SK-N-SH (cell line): ENCODE measurements at regions not wholly inside any gene's neighbourhood (a gene's known extent, or its start where the extent isn't known, plus 50 kb on each side); places are given as distances from the start of the nearest gene placed in this dataset.

ENCODE experiments used
- CTCF ChIA-PET: fragments of 300-600, 350-600 bp; formaldehyde crosslinking; extraction: SDS; loops from one replicate; lab custom pipeline; 2021; lab: Yijun Ruan, JAX
- POLR2A ChIA-PET: fragments of 350-600 bp; sonication (Branson Sonifier 250); formaldehyde crosslinking; extraction: SDS; loops from one replicate; lab custom pipeline; 2020; ENCODE audit warnings: antibody characterized with exemption, inconsistent platforms; lab: Yijun Ruan, JAX
- DNase-seq: peaks from one replicate; pipeline ENCODE4 v3.0.0; 2012
- H2AFZ ChIP-seq: fragments of 200-600 bp; sonication (generic); 2 replicates; pipeline ENCODE4 v1.8.1; 2016; ENCODE audit warnings: antibody characterized with exemption, mild to moderate bottlenecking, low read depth
- H3F3A ChIP-seq: fragments of 200-600 bp; sonication (generic); replicated peaks from 2 replicates; pipeline ENCODE3; 2016; ENCODE audit warnings: antibody characterized with exemption, mild to moderate bottlenecking; ENCODE audit not compliant: insufficient read depth
- H3K27ac ChIP-seq, 2 experiments: fragments of 200-500 bp in 1 of 2; fragments of 200-600 bp in 1 of 2; sonication (Bioruptor generic) in 1 of 2; sonication (generic), shearing (Covaris generic) in 1 of 2; 2 replicates each; pipeline versions ENCODE4 v1.5.1 to v1.6.1; 2014 to 2016; ENCODE audit warnings: low read depth in 2 of 2, inconsistent platforms in 1 of 2, low read length in 1 of 2, mild to moderate bottlenecking in 1 of 2, mixed read lengths in 1 of 2
- H3K27me3 ChIP-seq: fragments of 200-600 bp; sonication (generic), shearing (Covaris generic); 2 replicates; pipeline ENCODE4 v1.6.1; 2016; ENCODE audit warnings: mixed run types; ENCODE audit not compliant: insufficient read depth
- H3K36me3 ChIP-seq, 2 experiments: fragments of 200-500 bp in 1 of 2; fragments of 200-600 bp in 1 of 2; sonication (Bioruptor generic) in 1 of 2; sonication (generic) in 1 of 2; replicated peaks in 1 of 2; 2 replicates each; pipeline versions ENCODE3 to v1.5.1; 2014 to 2016; ENCODE audit warnings: low read length in 1 of 2, mild to moderate bottlenecking in 1 of 2; ENCODE audit not compliant: insufficient read depth in 2 of 2, control insufficient read depth in 1 of 2
- H3K4me1 ChIP-seq, 2 experiments: fragments of 200-500 bp in 1 of 2; fragments of 200-600 bp in 1 of 2; sonication (Bioruptor generic) in 1 of 2; sonication (generic), shearing (Covaris generic) in 1 of 2; 2 replicates each; pipeline versions ENCODE4 v1.5.1 to v1.6.1; 2014 to 2016; ENCODE audit warnings: low read depth in 1 of 2, low read length in 1 of 2, mixed run types in 1 of 2; ENCODE audit not compliant: insufficient read depth in 2 of 2, control insufficient read depth in 1 of 2
- H3K4me2 ChIP-seq: fragments of 200-600 bp; sonication (generic), shearing (Covaris generic); 2 replicates; pipeline ENCODE4 v1.6.1; 2017; ENCODE audit warnings: mixed run types
- H3K4me3 ChIP-seq, 2 experiments: fragments of 200-500 bp in 1 of 2; fragments of 200-600 bp in 1 of 2; sonication (Bioruptor generic) in 1 of 2; sonication (generic), shearing (Covaris generic) in 1 of 2; 2 replicates each; pipeline versions ENCODE4 v1.5.1 to v1.8.1; 2014 to 2016; ENCODE audit warnings: low read depth in 2 of 2, inconsistent platforms in 1 of 2, low read length in 1 of 2, mild to moderate bottlenecking in 1 of 2, mixed read lengths in 1 of 2, moderate library complexity in 1 of 2
- H3K79me2 ChIP-seq: fragments of 200-600 bp; sonication (generic); 2 replicates; pipeline ENCODE4 v1.8.1; 2017; ENCODE audit warnings: mild to moderate bottlenecking; ENCODE audit not compliant: insufficient read depth
- H3K9ac ChIP-seq: fragments of 200-600 bp; sonication (generic); 2 replicates; pipeline ENCODE4 v1.6.1; 2017; ENCODE audit warnings: mixed run types
- H3K9me2 ChIP-seq: fragments of 200-600 bp; sonication (generic); 2 replicates; pipeline ENCODE4 v1.6.1; 2017; ENCODE audit warnings: mixed run types
- H3K9me3 ChIP-seq: fragments of 200-600 bp; sonication (generic); 2 replicates; pipeline ENCODE4 v1.6.1; 2017; ENCODE audit warnings: mixed run types, mild to moderate bottlenecking, moderate library complexity
- H4K20me1 ChIP-seq: fragments of 200-600 bp; sonication (generic); 2 replicates; pipeline ENCODE4 v1.6.1; 2017; ENCODE audit warnings: mild to moderate bottlenecking, mixed run types; ENCODE audit not compliant: insufficient read depth
- CTCF ChIP-seq: fragments of 200-600 bp; sonication (generic); IDR thresholded peaks from 2 replicates; pipeline ENCODE4 v1.6.1; 2017; ENCODE audit warnings: antibody characterized with exemption, mild to moderate bottlenecking, moderate library complexity
- FOXJ3 ChIP-seq: sonication (generic); formaldehyde crosslinking; IDR thresholded peaks from 2 replicates; pipeline ENCODE4 v1.5.1; 2020; ENCODE audit warnings: mild to moderate bottlenecking, missing genetic modification reagents
- GATA2 ChIP-seq: sonication (generic); formaldehyde crosslinking; IDR thresholded peaks from 2 replicates; pipeline ENCODE4 v1.5.0; 2020; ENCODE audit warnings: mild to moderate bottlenecking, missing genetic modification reagents
- JUND ChIP-seq: IDR thresholded peaks from 2 replicates; pipeline ENCODE4 v1.4.0; 2012
- MAX ChIP-seq: IDR thresholded peaks from 2 replicates; pipeline ENCODE4 v1.4.0; 2012; ENCODE audit warnings: low read depth
- MEF2A ChIP-seq: IDR thresholded peaks from 2 replicates; pipeline ENCODE4 v1.4.0; 2012; ENCODE audit warnings: low read depth, borderline replicate concordance
- PBX3 ChIP-seq: IDR thresholded peaks from 2 replicates; pipeline ENCODE4; 2012
- POLR2AphosphoS5 ChIP-seq: IDR thresholded peaks from 2 replicates; pipeline ENCODE4 v1.6.1; 2012; ENCODE audit warnings: low read depth, low read length
- RCOR1 ChIP-seq: fragments of 150-350 bp; IDR thresholded peaks from 2 replicates; pipeline ENCODE4 v1.6.1; 2017; ENCODE audit warnings: antibody characterized with exemption, low read length
- TAF1 ChIP-seq: IDR thresholded peaks from 2 replicates; pipeline ENCODE4 v1.6.1; 2012; ENCODE audit warnings: low read depth, mild to moderate bottlenecking, low read length, moderate library complexity, borderline replicate concordance
- TCF12 ChIP-seq: IDR thresholded peaks from 2 replicates; pipeline ENCODE4 v1.4.0; 2012
- YY1 ChIP-seq: IDR thresholded peaks from 2 replicates; pipeline ENCODE4 v1.4.0; 2012; ENCODE audit warnings: low read depth, mild to moderate bottlenecking
- ZBTB33 ChIP-seq: IDR thresholded peaks from 2 replicates; pipeline ENCODE4 v1.4.0; 2012; ENCODE audit warnings: low read depth, borderline replicate concordance

- Histone ChIP-seq H3K4me2 (no peak overlapping the region), H3F3A (no peaks in the 10 kb centered on the region), H3K4me3 (no peak overlapping the region), H3K27ac (no peak overlapping the region), H3K9ac (no peak overlapping the region), H3K79me2 (no peaks in the 10 kb centered on the region), H3K27me3 (no peaks in the 10 kb centered on the region), H3K9me3 (peaks cover 24% of the 10 kb centered on the region), H3K9me2 (no peaks in the 10 kb centered on the region), H3K4me1 (no peaks in the 10 kb centered on the region), H2AFZ (no peak overlapping the region), H3K36me3 (peaks cover 0 to 5% of the 10 kb centered on the region in 2 experiments), H4K20me1 (no peaks in the 10 kb centered on the region)
- CTCF ChIA-PET, result interaction anchor here (1.3 kb wide), 2 partner anchors 37 to 84 kb away, joined by 3 read pairs; no protein-coding TSS in a partner anchor
- POLR2A ChIA-PET, result no interaction called here
- TF ChIP-seq TAF1 (no peak), YY1 (no peak)
- DNase-seq, result no peak
Observed at GRCh38 chr4:177131736-177132135, 177.9 kb upstream of the NEIL3 start.

GRCh38 chr4:177147668-177148067, 162.0 kb upstream of the NEIL3 start:
- no peak overlapping the region for H3K4me3 ChIP-seq
- no peaks in the 10 kb centered on the region for H3K79me2 ChIP-seq
- DNase-seq, result no peak
- POLR2A ChIA-PET, result no interaction called here
- no peaks in the 10 kb centered on the region for H3K27me3 ChIP-seq
- no peaks in the 10 kb centered on the region; the same call in 1 of the 2 replicates for H3K9me3 ChIP-seq
- H3K27ac ChIP-seq, result no peak overlapping the region
- H3K9ac ChIP-seq, result no peak overlapping the region
- H3K36me3 ChIP-seq, result no peaks in the 10 kb centered on the region
- no peaks in the 10 kb centered on the region; the same call in 1 of the 2 replicates for H3K9me2 ChIP-seq
- CTCF ChIA-PET, result no interaction called here
- H4K20me1 ChIP-seq, result no peaks in the 10 kb centered on the region
- no peak for TF ChIP-seq GATA2 (CRISPR knock-in tag)
- TF ChIP-seq TCF12, result no peak
- TF ChIP-seq MEF2A, result no peak
- no peak for TF ChIP-seq FOXJ3 (CRISPR knock-in tag)
- no peak for TF ChIP-seq MAX
- no peak for TF ChIP-seq ZBTB33
- no peak for TF ChIP-seq CTCF
- TF ChIP-seq YY1, result no peak
- TF ChIP-seq POLR2AphosphoS5, result no peak
- TF ChIP-seq PBX3, result no peak
- no peak for TF ChIP-seq RCOR1
- no peak for TF ChIP-seq JUND
- TF ChIP-seq, all 33 proteins: peak for 0
- Histone ChIP-seq H3K4me2 (no peak overlapping the region), H2AFZ (no peak overlapping the region), H3F3A (no peaks in the 10 kb centered on the region), H3K4me1 (no peaks in the 10 kb centered on the region)
